GM12872 (cell line): ENCODE measurements at regions not wholly inside any gene's neighbourhood (a gene's known extent, or its start where the extent isn't known, plus 50 kb on each side); places are given as distances from the start of the nearest gene placed in this dataset.

Experiments
- TF ChIP-seq, protein P1 (sequence below): IDR thresholded peaks from 3 replicates; pipeline ENCODE4 v1.5.1; 2011; ENCODE audit warnings: low read depth, mild to moderate bottlenecking, low read length, moderate library complexity; ENCODE audit not compliant: insufficient read depth

DNA sequence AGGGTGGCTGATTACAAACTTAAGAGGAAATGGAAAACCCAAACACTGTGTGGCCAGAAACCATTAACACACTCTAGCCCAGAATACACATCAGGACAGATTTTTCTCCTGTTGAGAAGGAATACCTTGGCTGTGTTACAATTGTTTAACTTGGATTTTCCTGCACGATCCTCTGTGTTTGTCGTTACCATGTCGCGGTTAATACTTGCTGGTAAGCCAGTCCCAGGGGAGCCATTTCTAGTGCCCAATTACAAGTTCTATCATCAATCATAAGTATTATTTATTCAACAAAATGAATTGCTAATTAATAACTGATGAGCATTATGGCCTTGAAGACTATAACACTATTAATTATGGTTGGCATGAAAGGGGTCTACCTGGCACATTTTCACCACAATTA, 146.8 kb downstream of the LNPK start:
- TF ChIP-seq, protein P1, sequence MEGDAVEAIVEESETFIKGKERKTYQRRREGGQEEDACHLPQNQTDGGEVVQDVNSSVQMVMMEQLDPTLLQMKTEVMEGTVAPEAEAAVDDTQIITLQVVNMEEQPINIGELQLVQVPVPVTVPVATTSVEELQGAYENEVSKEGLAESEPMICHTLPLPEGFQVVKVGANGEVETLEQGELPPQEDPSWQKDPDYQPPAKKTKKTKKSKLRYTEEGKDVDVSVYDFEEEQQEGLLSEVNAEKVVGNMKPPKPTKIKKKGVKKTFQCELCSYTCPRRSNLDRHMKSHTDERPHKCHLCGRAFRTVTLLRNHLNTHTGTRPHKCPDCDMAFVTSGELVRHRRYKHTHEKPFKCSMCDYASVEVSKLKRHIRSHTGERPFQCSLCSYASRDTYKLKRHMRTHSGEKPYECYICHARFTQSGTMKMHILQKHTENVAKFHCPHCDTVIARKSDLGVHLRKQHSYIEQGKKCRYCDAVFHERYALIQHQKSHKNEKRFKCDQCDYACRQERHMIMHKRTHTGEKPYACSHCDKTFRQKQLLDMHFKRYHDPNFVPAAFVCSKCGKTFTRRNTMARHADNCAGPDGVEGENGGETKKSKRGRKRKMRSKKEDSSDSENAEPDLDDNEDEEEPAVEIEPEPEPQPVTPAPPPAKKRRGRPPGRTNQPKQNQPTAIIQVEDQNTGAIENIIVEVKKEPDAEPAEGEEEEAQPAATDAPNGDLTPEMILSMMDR: no peak

DNA sequence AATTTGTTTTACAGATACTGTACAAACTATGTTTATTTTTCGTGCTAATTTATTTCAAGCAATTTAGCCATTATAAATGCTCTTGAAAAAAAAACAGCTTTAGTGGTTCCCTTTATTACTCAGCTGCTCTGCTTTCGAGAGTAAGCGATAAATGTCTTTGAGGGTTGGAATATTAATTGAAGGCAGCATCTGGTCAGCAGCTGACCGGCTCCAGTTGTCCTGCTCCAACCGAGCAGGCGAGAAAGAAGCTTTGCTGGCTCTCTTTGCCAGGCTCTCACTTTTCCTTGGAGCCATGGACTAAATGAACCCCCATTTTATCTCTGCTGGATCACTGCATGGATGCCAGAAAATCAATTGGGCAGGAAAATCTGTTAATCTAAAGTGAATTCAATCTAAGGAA, 147.4 kb downstream of the LNPK start:
- TF ChIP-seq, protein P1: no peak

DNA sequence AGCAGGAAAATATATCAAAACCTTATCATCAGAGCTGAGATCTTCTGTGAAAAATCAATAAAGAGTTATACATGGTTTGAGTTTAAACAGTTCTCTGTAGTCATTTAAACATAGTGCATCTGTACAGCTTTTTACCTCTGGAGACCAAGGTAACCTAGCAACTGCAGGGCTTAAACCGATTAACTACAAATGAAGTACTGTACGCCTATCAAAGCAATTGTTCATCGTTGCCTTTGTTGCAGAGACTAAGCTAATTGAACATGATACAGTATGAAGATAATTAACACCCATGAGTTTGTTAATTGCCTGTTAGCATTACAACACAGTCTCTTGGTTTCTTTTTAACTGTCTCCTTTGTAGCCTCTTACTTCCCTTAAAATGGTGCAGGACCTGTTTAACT, 147.9 kb downstream of the LNPK start:
- TF ChIP-seq, protein P1: no peak

DNA sequence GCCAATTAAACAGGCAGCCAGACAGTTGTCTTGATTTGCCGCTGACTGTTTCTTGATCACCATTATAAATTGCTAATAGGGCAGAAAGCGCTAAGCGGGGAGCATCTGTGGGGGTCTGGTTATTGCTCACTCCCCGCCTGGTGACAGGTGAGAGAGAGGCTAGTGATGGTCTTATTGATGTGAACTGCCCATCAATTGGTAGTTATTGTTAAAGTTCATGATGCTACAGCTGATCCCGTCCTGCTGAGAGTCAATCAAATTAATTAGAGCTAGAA, 148.5 kb downstream of the LNPK start:
- TF ChIP-seq, protein P1: no peak

DNA sequence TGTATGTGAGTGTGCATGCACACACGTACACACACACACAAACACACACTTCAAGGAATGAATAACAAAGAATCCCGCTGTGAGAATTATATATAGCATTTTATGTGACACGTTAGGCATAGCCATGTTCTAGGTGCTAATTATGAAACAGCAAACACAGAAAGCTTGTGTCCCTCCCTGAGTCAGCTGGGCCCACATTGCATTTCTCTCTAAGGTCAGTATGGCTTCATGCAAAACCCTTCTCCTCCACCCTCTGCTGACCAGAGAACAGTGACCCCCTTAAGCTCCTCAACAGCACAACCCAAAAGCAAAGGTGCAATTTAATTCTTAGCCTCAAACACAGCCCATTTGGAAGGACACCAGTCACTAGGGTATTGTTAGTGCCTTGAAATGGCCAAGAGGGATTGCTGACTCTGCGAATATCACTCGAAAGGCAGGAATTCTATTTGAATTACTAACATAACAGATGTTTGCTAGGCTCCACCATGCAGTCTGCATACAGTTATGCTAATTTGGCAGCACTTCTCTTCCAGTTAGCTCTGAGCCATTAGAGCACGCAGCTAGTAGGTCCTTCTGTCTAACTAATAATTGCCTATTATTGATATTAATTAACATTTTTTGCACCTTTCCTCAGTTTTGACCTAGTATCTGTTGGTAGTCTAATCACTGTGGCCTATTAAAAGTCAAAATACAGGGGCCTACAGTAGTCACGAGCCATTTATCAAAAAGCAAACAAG, 149.0 kb downstream of the LNPK start:
- TF ChIP-seq, protein P1: no peak

DNA sequence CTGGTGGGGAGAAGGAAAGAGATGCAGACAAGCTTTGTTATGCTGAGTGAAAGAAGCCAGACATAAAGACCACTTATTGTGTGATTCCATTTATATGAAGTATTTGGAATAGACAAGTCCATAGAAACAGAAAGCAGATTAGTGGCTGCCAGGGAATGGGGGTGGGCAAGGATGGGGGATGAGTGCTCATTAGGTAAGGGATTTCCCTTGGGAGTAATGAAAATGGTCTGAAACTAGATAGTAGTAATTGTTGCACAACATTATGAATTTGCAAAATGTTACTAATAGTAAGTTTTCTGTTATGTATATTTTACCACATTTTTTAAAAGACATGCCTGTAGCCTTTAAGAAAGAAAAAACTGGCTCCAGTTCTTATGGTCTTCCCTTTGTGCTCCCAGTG, 154.9 kb downstream of the LNPK start:
- TF ChIP-seq, protein P1: no peak

DNA sequence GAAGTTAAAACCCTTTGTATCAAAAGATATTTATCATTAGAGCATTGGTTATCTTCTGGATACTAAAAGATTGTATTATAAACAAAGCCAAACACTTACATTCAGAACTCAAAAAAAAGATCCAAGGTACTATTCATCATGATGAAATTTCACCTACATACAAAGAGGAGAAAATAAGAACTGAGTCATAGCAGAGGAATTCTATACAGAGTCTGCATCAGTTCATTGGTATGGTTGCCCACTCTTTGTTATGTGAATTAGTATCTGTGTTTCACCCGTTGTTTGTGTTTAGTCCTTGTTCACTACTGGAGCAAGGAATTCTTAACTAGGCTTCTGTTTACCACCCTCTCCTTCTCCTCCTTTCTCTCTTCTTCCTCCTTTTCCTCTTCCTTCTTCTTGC, 157.9 kb downstream of the LNPK start:
- TF ChIP-seq, protein P1: no peak
